Activated T-helper 9 cell treated with anti-CD3 and anti-CD28 coated beads, Interleukin-2, amount 50 U/mL, for 16 hours (primary cell): ENCODE measurements at regions not wholly inside any gene's neighbourhood (a gene's known extent, or its start where the extent isn't known, plus 50 kb on each side); places are given as distances from the start of the nearest gene placed in this dataset.
"Not testable (repeated sequence)": the region's sequence is repeated elsewhere in the genome, so short reads cannot be mapped to it uniquely, and the experiment has no call there.

Source experiments
- DNase-seq: peaks from one replicate; pipeline ENCODE4 v3.0.0-alpha.2; 2020; ENCODE audit warnings: low read depth

- peak; percentile 22 for DNase-seq
These were observed 142.8 kb downstream of the DLL1 start for GRCh38 chr6:170147832-170148708.

GRCh38 chr6:170147056-170147787 lies 143.7 kb downstream of the DLL1 start:
- no peak for DNase-seq

GRCh38 chr6:170146640-170147039 lies 144.2 kb downstream of the DLL1 start:
- DNase-seq: no peak

GRCh38 chr6:170146131-170146530 lies 144.7 kb downstream of the DLL1 start:
- DNase-seq: not testable (repeated sequence)

- not testable (repeated sequence) for DNase-seq
These were observed 145.2 kb downstream of the DLL1 start for GRCh38 chr6:170145716-170146115.

- no peak for DNase-seq
These were observed 145.6 kb downstream of the DLL1 start for GRCh38 chr6:170145272-170145592.

GRCh38 chr6:170144571-170145271 lies 146.2 kb downstream of the DLL1 start:
- DNase-seq: no peak

GRCh38 chr6:170143401-170144150 lies 147.3 kb downstream of the DLL1 start:
- DNase-seq: no peak

- DNase-seq: no peak
These were observed 148.3 kb downstream of the DLL1 start for GRCh38 chr6:170142559-170142958.

GRCh38 chr6:170141061-170141460 lies 149.8 kb downstream of the DLL1 start:
- DNase-seq: not testable (repeated sequence)

- DNase-seq: no peak
These were observed 150.7 kb downstream of the DLL1 start for GRCh38 chr6:170140129-170140528.

- no peak for DNase-seq
These were observed 151.3 kb downstream of the DLL1 start for GRCh38 chr6:170139531-170139930.

- DNase-seq: not testable (repeated sequence)
These were observed 151.8 kb downstream of the DLL1 start for GRCh38 chr6:170139046-170139445.

- DNase-seq: no peak
These were observed 152.7 kb downstream of the DLL1 start for GRCh38 chr6:170137911-170138910.

- DNase-seq: no peak
These were observed 153.5 kb downstream of the DLL1 start for GRCh38 chr6:170137176-170137891.

GRCh38 chr6:170136541-170137175 lies 154.2 kb downstream of the DLL1 start:
- DNase-seq: no peak

- no peak for DNase-seq
These were observed 154.9 kb downstream of the DLL1 start for GRCh38 chr6:170135821-170136471.

- DNase-seq: no peak
These were observed 155.4 kb downstream of the DLL1 start for GRCh38 chr6:170135461-170135820.
